Panc1 (cell line): ENCODE measurements at regions not wholly inside any gene's neighbourhood (a gene's known extent, or its start where the extent isn't known, plus 50 kb on each side); places are given as distances from the start of the nearest gene placed in this dataset.

Experiments
- ATAC-seq: fragments of 200-7000 bp; cut with Tn5 transposase; 2 replicates; pipeline ENCODE4 v1.9.1; 2020; ENCODE audit warnings: mild to moderate bottlenecking, moderate library complexity
- BruUV-seq: library from RNA; stranded (reverse); fragments of 400-500 nt; replicated peaks from 2 replicates; lab custom pipeline; 2021; lab: Mats Ljungman, UMichigan
- CTCF ChIA-PET: fragments of 300-600 bp; sonication (Branson Sonifier 250); formaldehyde crosslinking; loops from one replicate; lab custom pipeline; 2022; ENCODE audit warnings: antibody characterized with exemption; lab: Charles Lee
- POLR2A ChIA-PET: fragments of 300-600 bp; sonication (Branson Sonifier 250); formaldehyde crosslinking; loops from one replicate; lab custom pipeline; 2022; ENCODE audit warnings: antibody characterized with exemption; lab: Charles Lee
- DNase-seq: peaks from one replicate; pipeline ENCODE4 v3.0.0-alpha.2; 2010; ENCODE audit warnings: low read depth, low spot score
- H3K27ac ChIP-seq: 2 replicates; pipeline ENCODE4 v1.5.1; 2011; ENCODE audit warnings: mild to moderate bottlenecking, low read length, inconsistent platforms
- H3K27me3 ChIP-seq: fragments of 200-500 bp; sonication (Bioruptor generic); 2 replicates; pipeline ENCODE4 v1.6.0; 2014; ENCODE audit warnings: low read length, inconsistent platforms; ENCODE audit not compliant: control insufficient read depth, insufficient read depth
- H3K36me3 ChIP-seq: fragments of 200-500 bp; sonication (Bioruptor generic); 2 replicates; pipeline ENCODE4 v1.5.1; 2014; ENCODE audit warnings: inconsistent platforms, mild to moderate bottlenecking, low read length, moderate library complexity; ENCODE audit not compliant: control insufficient read depth, insufficient read depth
- H3K4me1 ChIP-seq: 2 replicates; pipeline ENCODE4 v1.5.1; 2011; ENCODE audit warnings: inconsistent platforms, mild to moderate bottlenecking, low read length, moderate library complexity; ENCODE audit not compliant: control insufficient read depth, insufficient read depth
- H3K4me3 ChIP-seq, 2 experiments: 2 replicates each; pipeline ENCODE4 v1.5.1; 2011 to 2012; ENCODE audit warnings: low read depth in 2 of 2, low read length in 2 of 2, mild to moderate bottlenecking in 2 of 2, inconsistent platforms in 1 of 2, moderate library complexity in 1 of 2
- H3K9me3 ChIP-seq: fragments of 200-500 bp; sonication (Bioruptor generic); 2 replicates; pipeline ENCODE4 v1.5.1; 2014; ENCODE audit warnings: low read depth, mild to moderate bottlenecking, inconsistent platforms, low read length, moderate library complexity; ENCODE audit not compliant: control insufficient read depth, insufficient read depth
- CTCF ChIP-seq: fragments of 450-650 bp; IDR thresholded peaks from 2 replicates; pipeline ENCODE4 v1.5.1; 2017; ENCODE audit warnings: mild to moderate bottlenecking
- POLR2AphosphoS5 ChIP-seq: IDR thresholded peaks from 2 replicates; pipeline ENCODE4 v1.6.1; 2012; ENCODE audit warnings: mild to moderate bottlenecking, low read depth, low read length, moderate library complexity
- SIN3A ChIP-seq: IDR thresholded peaks from 2 replicates; pipeline ENCODE4 v1.6.1; 2012; ENCODE audit warnings: low read depth, mild to moderate bottlenecking, low read length, moderate library complexity, borderline replicate concordance; ENCODE audit not compliant: insufficient read depth
- TCF7L2 ChIP-seq: IDR thresholded peaks from 2 replicates; pipeline ENCODE4 v1.6.1; 2011; ENCODE audit warnings: mild to moderate bottlenecking, low read depth, low read length, inconsistent platforms
- in situ Hi-C: cut with HindIII; loops from 2 replicates; pipeline ENCODE4 v1.10.0; 2016; ENCODE audit warnings: low sequenced_read_pairs, low pct_unique_long_range_greater_than_20kb
- intact Hi-C: fragments of 100-400 bp; cut with micrococcal nuclease; formaldehyde crosslinking; loops from one replicate; pipeline ENCODE4 v1.10.0; 2022; ENCODE audit not compliant: unreplicated experiment
- TF ChIP-seq, protein P1 (sequence below), 2 experiments: IDR thresholded peaks; 2 replicates each; pipeline ENCODE4 v1.6.1; 2011 to 2012; ENCODE audit warnings: low read depth in 2 of 2, control low read depth in 1 of 2, low read length in 1 of 2, mild to moderate bottlenecking in 1 of 2, moderate library complexity in 1 of 2; ENCODE audit not compliant: insufficient read depth in 1 of 2

DNA sequence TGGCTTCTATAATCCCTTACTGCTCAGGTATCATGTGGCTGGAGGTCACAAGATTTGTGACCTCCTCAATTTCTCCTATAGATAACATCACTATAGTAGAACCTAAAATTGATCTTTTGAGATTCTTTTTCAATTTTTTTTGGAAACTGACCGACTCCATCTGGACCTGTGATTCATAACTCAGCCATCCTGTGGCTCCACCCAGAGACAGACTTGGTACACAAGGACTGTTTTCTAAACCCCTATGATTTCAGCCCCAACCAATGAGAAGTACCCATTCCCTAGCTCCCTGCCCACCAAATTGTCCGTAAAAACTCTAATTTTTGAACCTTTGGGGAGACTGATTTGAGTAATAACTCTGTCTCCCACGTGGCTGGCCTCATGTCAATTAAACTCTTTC, 148.9 kb downstream of the SYT10 start:
- DNase-seq (no peak), ATAC-seq (no peak)
- Histone ChIP-seq H3K9me3 (no peaks in the 10 kb centered on the region; the same call in 1 of the 2 replicates), H3K27ac (no peak overlapping the region), H3K27me3 (no peaks in the 10 kb centered on the region), H3K36me3 (no peaks in the 10 kb centered on the region), H3K4me1 (no peaks in the 10 kb centered on the region), H3K4me3 (no peak overlapping the region)
- ChIA-PET CTCF (no interaction called here), POLR2A (no interaction called here)
- intact Hi-C loops (no loop called here), in situ Hi-C loops (no loop called here)
- no peak for TF ChIP-seq TCF7L2
- TF ChIP-seq, protein P1, sequence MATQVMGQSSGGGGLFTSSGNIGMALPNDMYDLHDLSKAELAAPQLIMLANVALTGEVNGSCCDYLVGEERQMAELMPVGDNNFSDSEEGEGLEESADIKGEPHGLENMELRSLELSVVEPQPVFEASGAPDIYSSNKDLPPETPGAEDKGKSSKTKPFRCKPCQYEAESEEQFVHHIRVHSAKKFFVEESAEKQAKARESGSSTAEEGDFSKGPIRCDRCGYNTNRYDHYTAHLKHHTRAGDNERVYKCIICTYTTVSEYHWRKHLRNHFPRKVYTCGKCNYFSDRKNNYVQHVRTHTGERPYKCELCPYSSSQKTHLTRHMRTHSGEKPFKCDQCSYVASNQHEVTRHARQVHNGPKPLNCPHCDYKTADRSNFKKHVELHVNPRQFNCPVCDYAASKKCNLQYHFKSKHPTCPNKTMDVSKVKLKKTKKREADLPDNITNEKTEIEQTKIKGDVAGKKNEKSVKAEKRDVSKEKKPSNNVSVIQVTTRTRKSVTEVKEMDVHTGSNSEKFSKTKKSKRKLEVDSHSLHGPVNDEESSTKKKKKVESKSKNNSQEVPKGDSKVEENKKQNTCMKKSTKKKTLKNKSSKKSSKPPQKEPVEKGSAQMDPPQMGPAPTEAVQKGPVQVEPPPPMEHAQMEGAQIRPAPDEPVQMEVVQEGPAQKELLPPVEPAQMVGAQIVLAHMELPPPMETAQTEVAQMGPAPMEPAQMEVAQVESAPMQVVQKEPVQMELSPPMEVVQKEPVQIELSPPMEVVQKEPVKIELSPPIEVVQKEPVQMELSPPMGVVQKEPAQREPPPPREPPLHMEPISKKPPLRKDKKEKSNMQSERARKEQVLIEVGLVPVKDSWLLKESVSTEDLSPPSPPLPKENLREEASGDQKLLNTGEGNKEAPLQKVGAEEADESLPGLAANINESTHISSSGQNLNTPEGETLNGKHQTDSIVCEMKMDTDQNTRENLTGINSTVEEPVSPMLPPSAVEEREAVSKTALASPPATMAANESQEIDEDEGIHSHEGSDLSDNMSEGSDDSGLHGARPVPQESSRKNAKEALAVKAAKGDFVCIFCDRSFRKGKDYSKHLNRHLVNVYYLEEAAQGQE (IDR thresholded peaks at IDR 0.05; ENCODE audit: insufficient read depth in 1 of 2, low read depth in 2 of 2, low read length in 1 of 2): no peak
- no peak for TF ChIP-seq CTCF
- TF ChIP-seq POLR2AphosphoS5: no peak
- TF ChIP-seq SIN3A: no peak
- BruUV-seq: no TSS peak

- no TSS peak for BruUV-seq
- intact Hi-C loops: no loop called here
These were observed 156.6 kb downstream of the SYT10 start for GRCh38 chr12:33283054-33283453.

More at GRCh38 chr12:33283054-33283453, 156.6 kb downstream of the SYT10 start:
- ChIA-PET POLR2A (no interaction called here), CTCF (no interaction called here)
- Histone ChIP-seq H3K4me3 (no peak overlapping the region), H3K4me1 (no peaks in the 10 kb centered on the region), H3K27me3 (no peaks in the 10 kb centered on the region), H3K9me3 (peaks cover 4% of the 10 kb centered on the region; the same call in 1 of the 2 replicates), H3K27ac (no peak overlapping the region), H3K36me3 (no peaks in the 10 kb centered on the region)
- in situ Hi-C loops: no loop called here
- DNase-seq (no peak), ATAC-seq (no peak)
- TF ChIP-seq TCF7L2 (no peak), POLR2AphosphoS5 (no peak), SIN3A (no peak), CTCF (no peak)
- TF ChIP-seq, protein P1 (IDR thresholded peaks at IDR 0.05; ENCODE audit: insufficient read depth in 1 of 2, low read depth in 2 of 2, low read length in 1 of 2): no peak
